C4-2B (cell line): ENCODE measurements at regions not wholly inside any gene's neighbourhood (a gene's known extent, or its start where the extent isn't known, plus 50 kb on each side); places are given as distances from the start of the nearest gene placed in this dataset.

ENCODE experiments used
- H3K27ac ChIP-seq: fragments of 450-650 bp; 2 replicates; pipeline ENCODE4 v1.5.1; 2017
- CTCF ChIP-seq: fragments of 450-650 bp; conservative IDR thresholded peaks from 2 replicates; pipeline ENCODE4 v1.5.1; 2017; ENCODE audit warnings: mild to moderate bottlenecking
- ZFX ChIP-seq: fragments of 450-650 bp; IDR thresholded peaks from 2 replicates; pipeline ENCODE4 v1.6.1; 2017

GRCh38 chr6:150720774-150721233 lies 121.1 kb downstream of the PLEKHG1 start:
- H3K27ac ChIP-seq: no peak overlapping the region
- TF ChIP-seq ZFX (no peak), CTCF (no peak)

GRCh38 chr6:150721418-150722266 lies 122.0 kb downstream of the PLEKHG1 start:
- TF ChIP-seq CTCF (no peak), ZFX (no peak)
- H3K27ac ChIP-seq: no peak overlapping the region

- no peak for TF ChIP-seq CTCF
- no peak for TF ChIP-seq ZFX
- H3K27ac ChIP-seq: no peak overlapping the region
Observed at GRCh38 chr6:150722614-150723344, 123.1 kb downstream of the PLEKHG1 start.

- TF ChIP-seq ZFX (no peak), CTCF (no peak)
- no peak overlapping the region for H3K27ac ChIP-seq
Observed at GRCh38 chr6:150723345-150723658, 123.6 kb downstream of the PLEKHG1 start.

GRCh38 chr6:150723857-150724256 lies 124.2 kb downstream of the PLEKHG1 start:
- TF ChIP-seq CTCF (no peak), ZFX (no peak)

GRCh38 chr6:150725795-150726194 lies 126.1 kb downstream of the PLEKHG1 start:
- TF ChIP-seq ZFX (no peak), CTCF (no peak)
- H3K27ac ChIP-seq: no peak overlapping the region

More at GRCh38 chr6:150723857-150724256, 124.2 kb downstream of the PLEKHG1 start:
- H3K27ac ChIP-seq: no peak overlapping the region

GRCh38 chr6:150729188-150729748 lies 129.6 kb downstream of the PLEKHG1 start:
- H3K27ac ChIP-seq: no peak overlapping the region
- TF ChIP-seq ZFX: no peak
- TF ChIP-seq CTCF: no peak
